Bronchial epithelial cell (primary cell): ENCODE measurements at regions not wholly inside any gene's neighbourhood (a gene's known extent, or its start where the extent isn't known, plus 50 kb on each side); places are given as distances from the start of the nearest gene placed in this dataset.

ENCODE experiments used
- DNase-seq: peaks from one replicate; pipeline ENCODE4 v3.0.0-alpha.2; 2010; ENCODE audit warnings: low read depth
- FAIRE-seq: peaks from 2 replicates; lab custom pipeline; 2011; peaks lifted over from hg19 to GRCh38; lab: Jason Lieb, UNC
- H3K27me3 ChIP-seq: 2 replicates; pipeline ENCODE4 v1.5.1; 2011; ENCODE audit warnings: low read length; ENCODE audit not compliant: control insufficient read depth, insufficient read depth
- H3K36me3 ChIP-seq: 2 replicates; pipeline ENCODE4 v1.5.1; 2011; ENCODE audit warnings: low read length; ENCODE audit not compliant: control insufficient read depth, insufficient read depth
- H3K4me3 ChIP-seq: 2 replicates; pipeline ENCODE4 v1.5.1; 2011; ENCODE audit warnings: mild to moderate bottlenecking, low read depth, low read length, control low read depth
- CTCF ChIP-seq: IDR thresholded peaks from 2 replicates; pipeline ENCODE4 v1.5.1; 2011; ENCODE audit warnings: mild to moderate bottlenecking, moderate library complexity, low read length, control low read depth, inconsistent platforms; ENCODE audit not compliant: insufficient read depth, severe bottlenecking

- FAIRE-seq = no peak
- no peak overlapping the region for H3K4me3 ChIP-seq
- no peak for TF ChIP-seq CTCF
- no peak for DNase-seq
- no peaks in the 10 kb centered on the region for H3K36me3 ChIP-seq
- H3K27me3 ChIP-seq = no peaks in the 10 kb centered on the region
Observed at GRCh38 chr4:147219145-147219544, 261.8 kb upstream of the EDNRA start.

GRCh38 chr4:147220833-147221232 lies 260.1 kb upstream of the EDNRA start:
- no peak for TF ChIP-seq CTCF
- no peak for FAIRE-seq
- Histone ChIP-seq H3K4me3 (no peak overlapping the region), H3K27me3 (no peaks in the 10 kb centered on the region), H3K36me3 (no peaks in the 10 kb centered on the region)
- peak; percentile 40 for DNase-seq

GRCh38 chr4:147222906-147223305 lies 258.0 kb upstream of the EDNRA start:
- FAIRE-seq = no peak
- no peaks in the 10 kb centered on the region for H3K36me3 ChIP-seq
- TF ChIP-seq CTCF = no peak

GRCh38 chr4:147223576-147223975 lies 257.3 kb upstream of the EDNRA start:
- no peak for FAIRE-seq
- TF ChIP-seq CTCF = no peak
- Histone ChIP-seq H3K36me3 (no peaks in the 10 kb centered on the region), H3K4me3 (no peak overlapping the region), H3K27me3 (no peaks in the 10 kb centered on the region)
- no peak for DNase-seq

More at GRCh38 chr4:147222906-147223305, 258.0 kb upstream of the EDNRA start:
- no peak for DNase-seq
- no peaks in the 10 kb centered on the region for H3K27me3 ChIP-seq
- H3K4me3 ChIP-seq = no peak overlapping the region

GRCh38 chr4:147236806-147237205 lies 244.1 kb upstream of the EDNRA start:
- DNase-seq (no peak), FAIRE-seq (no peak)
- TF ChIP-seq CTCF = no peak
- Histone ChIP-seq H3K4me3 (no peak overlapping the region), H3K36me3 (no peaks in the 10 kb centered on the region), H3K27me3 (no peaks in the 10 kb centered on the region)

GRCh38 chr4:147244786-147245185 lies 236.1 kb upstream of the EDNRA start:
- FAIRE-seq = no peak
- no peak for TF ChIP-seq CTCF

More at GRCh38 chr4:147244786-147245185, 236.1 kb upstream of the EDNRA start:
- DNase-seq = no peak
- H3K36me3 ChIP-seq = no peaks in the 10 kb centered on the region
- H3K27me3 ChIP-seq = no peaks in the 10 kb centered on the region
- H3K4me3 ChIP-seq = no peak overlapping the region
